ENCODE measurements at regions not wholly inside any gene's neighbourhood (a gene's known extent, or its start where the extent isn't known, plus 50 kb on each side); places are given as distances from the start of the nearest gene placed in this dataset.

- TF ChIP-seq, protein P1, sequence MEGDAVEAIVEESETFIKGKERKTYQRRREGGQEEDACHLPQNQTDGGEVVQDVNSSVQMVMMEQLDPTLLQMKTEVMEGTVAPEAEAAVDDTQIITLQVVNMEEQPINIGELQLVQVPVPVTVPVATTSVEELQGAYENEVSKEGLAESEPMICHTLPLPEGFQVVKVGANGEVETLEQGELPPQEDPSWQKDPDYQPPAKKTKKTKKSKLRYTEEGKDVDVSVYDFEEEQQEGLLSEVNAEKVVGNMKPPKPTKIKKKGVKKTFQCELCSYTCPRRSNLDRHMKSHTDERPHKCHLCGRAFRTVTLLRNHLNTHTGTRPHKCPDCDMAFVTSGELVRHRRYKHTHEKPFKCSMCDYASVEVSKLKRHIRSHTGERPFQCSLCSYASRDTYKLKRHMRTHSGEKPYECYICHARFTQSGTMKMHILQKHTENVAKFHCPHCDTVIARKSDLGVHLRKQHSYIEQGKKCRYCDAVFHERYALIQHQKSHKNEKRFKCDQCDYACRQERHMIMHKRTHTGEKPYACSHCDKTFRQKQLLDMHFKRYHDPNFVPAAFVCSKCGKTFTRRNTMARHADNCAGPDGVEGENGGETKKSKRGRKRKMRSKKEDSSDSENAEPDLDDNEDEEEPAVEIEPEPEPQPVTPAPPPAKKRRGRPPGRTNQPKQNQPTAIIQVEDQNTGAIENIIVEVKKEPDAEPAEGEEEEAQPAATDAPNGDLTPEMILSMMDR (IDR thresholded peaks at IDR 0.05; ENCODE audit: low read depth, low read length, missing control alignments), result no peak
- H3K4me3 ChIP-seq (ENCODE audit: low read depth, low read length), result no peak overlapping the region
- DNase-seq (ENCODE audit: low read depth), result no peak
Observed at GRCh38 chr17:13917634-13918033, 151.7 kb upstream of the COX10 start.

DNA sequence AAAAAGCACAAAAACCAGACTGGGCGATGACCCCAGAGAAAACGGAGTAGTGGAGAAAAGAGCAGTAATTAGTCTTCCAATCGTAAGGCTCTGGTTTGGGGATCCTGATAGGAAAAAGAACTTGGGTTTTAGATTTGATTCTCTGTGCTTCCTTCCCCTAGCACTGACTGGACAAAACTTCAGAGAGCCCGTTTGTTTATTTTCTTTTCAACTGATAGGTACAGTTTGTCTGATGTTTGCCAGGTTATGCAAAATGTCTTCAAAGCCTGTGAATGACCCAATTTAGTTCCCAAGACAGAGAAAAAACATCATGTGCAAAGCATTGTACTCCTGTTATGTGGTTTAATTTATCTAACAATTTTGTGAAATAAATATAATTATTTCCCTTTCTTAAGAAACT, 151.1 kb upstream of the COX10 start:
- no peak overlapping the region for H3K4me3 ChIP-seq (ENCODE audit: low read depth, low read length)
- TF ChIP-seq, protein P1 (IDR thresholded peaks at IDR 0.05; ENCODE audit: low read depth, low read length, missing control alignments), result no peak
- no peak for DNase-seq (ENCODE audit: low read depth)

GRCh38 chr17:13919818-13920217, 149.5 kb upstream of the COX10 start:
- TF ChIP-seq, protein P1 (IDR thresholded peaks at IDR 0.05; ENCODE audit: low read depth, low read length, missing control alignments), result no peak
- no peak overlapping the region for H3K4me3 ChIP-seq (ENCODE audit: low read depth, low read length)
- DNase-seq (ENCODE audit: low read depth), result no peak

DNA sequence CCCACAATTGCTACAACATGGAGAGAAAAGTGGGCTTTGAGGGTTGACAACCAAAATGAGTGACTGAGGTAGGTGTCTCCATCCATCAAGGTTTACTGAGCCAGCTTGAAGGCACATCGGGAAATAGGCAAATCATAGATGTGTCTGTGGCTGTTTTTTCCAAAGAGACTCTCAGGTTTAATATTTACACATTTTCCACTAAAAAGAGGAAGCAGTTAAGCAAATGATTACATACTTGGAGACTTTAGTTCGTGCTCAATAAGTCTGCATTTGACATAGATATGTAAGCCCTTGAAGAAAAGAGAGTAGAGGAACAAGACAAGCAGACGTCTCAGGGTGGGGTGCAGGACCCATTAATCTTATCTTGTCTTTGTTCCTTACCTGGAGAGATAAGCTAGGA, 148.9 kb upstream of the COX10 start:
- H3K4me3 ChIP-seq (ENCODE audit: low read depth, low read length), result no peak overlapping the region
- DNase-seq (ENCODE audit: low read depth), result no peak
- TF ChIP-seq, protein P1 (IDR thresholded peaks at IDR 0.05; ENCODE audit: low read depth, low read length, missing control alignments), result no peak

DNA sequence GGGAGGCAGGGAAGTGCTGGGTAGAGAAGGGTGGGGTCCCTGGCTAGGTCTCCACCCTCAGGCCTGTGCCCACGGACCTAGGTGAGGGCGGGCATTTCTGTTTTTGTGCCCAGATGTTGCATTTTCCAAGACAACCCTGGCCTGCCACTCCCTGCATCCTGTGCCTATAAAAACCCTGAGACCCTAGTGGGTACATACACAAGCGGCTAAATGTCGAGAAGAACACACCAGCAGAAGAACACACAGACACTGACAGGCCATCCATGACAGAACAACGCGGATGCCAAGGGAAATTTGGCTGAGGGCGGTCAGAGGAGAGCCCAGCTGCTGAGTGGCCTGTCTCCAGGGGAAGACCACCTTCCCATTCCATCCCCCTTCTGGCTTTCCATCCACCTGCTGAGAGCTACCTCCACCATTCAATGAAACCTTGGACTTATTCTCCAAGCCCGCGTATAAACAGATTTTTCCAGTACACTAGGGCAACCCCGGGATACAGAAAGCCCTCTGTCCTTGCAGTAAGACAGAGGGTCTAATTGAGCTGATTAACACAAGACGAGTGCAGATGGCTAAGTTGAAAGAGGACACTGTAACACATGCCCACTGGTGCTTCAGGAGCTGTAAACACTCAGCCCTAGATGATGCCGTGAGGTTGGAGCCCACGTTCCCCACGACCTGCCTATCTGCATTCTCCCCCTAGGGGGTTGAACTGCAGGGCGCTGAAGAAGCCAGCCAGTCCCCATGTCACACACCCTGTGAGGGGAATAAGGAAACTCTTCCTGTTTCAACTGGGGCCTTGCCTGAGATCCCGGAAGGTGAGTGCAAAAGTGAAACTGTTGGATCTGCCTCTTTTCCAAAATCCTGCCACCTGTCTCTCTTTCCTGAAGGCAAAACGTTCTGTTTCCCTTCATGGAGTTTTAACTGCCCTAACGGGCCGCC, 147.2 kb upstream of the COX10 start:
- no peak for DNase-seq (ENCODE audit: low read depth)
- no peak overlapping the region for H3K4me3 ChIP-seq (ENCODE audit: low read depth, low read length)
- TF ChIP-seq, protein P1 (IDR thresholded peaks at IDR 0.05; ENCODE audit: low read depth, low read length, missing control alignments), result no peak

GRCh38 chr17:13922885-13923284, 146.4 kb upstream of the COX10 start:
- TF ChIP-seq, protein P1 (IDR thresholded peaks at IDR 0.05; ENCODE audit: low read depth, low read length, missing control alignments), result no peak
- no peak for DNase-seq (ENCODE audit: low read depth)
- H3K4me3 ChIP-seq (ENCODE audit: low read depth, low read length), result no peak overlapping the region

DNA sequence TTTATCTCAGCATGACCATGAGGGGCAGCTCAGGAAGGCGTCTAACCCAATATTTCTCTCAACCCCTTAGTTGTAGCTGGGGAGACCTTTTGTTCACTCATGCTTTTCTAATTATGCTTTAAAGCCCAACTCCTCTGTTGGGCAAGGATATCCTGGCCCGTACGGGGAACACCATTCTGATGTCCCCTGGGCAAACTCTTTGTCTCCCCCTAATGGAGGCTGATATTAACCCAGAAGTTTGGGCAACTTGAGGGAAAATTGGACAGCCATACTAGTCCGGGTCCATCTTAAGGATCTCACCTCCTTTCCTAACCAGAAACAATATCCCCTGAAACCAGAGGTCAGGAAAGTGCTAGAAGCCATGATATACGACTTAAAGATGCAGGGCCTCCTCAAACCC, 143.7 kb upstream of the COX10 start:
- DNase-seq (ENCODE audit: low read depth), result no peak
- H3K4me3 ChIP-seq (ENCODE audit: low read depth, low read length), result no peak overlapping the region
- TF ChIP-seq, protein P1 (IDR thresholded peaks at IDR 0.05; ENCODE audit: low read depth, low read length, missing control alignments), result no peak
